ENCODE measurements at regions not wholly inside any gene's neighbourhood (a gene's known extent, or its start where the extent isn't known, plus 50 kb on each side); places are given as distances from the start of the nearest gene placed in this dataset.

DNA sequence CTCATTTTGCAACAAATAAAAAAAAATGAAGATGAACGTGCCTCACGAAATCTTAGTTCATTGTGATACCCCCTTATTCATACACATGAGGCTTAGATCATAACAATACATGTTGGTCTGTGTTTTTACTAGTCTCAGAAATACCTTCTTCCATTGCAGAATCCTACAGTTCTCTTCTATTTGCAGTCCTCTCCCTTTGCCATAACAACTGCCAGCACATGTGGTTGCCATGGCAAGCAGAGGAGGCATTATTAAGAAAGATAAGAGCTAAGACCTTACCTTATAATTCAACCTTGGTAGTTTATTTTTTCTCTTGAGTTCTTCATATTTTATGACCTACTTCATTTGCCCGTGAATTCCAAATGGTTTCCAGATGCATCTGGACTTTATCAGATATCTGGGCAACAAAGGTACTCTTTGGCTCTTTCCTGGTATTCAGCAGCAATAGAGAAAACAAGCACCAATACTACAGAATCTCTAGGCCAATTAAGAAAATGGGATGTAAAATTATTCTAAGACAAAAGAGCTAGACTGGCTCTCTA, 524.0 kb downstream of the CMPK2 start:
- Histone ChIP-seq H3K27me3 (no peaks in the 10 kb centered on the region), H3K36me3 (no peaks in the 10 kb centered on the region), H3K4me3 (no peak overlapping the region), H3K9me3 (no peaks in the 10 kb centered on the region), H3K27ac (no peak overlapping the region), H3K4me1 (no peaks in the 10 kb centered on the region)
- 45 to 70% methylated on average over 3 of the region's 3 CpGs for WGBS, 2 donors
- intact Hi-C loops (cut with DNase I) = no loop called here
- DNase-seq = no peak
- TF ChIP-seq, protein P1, sequence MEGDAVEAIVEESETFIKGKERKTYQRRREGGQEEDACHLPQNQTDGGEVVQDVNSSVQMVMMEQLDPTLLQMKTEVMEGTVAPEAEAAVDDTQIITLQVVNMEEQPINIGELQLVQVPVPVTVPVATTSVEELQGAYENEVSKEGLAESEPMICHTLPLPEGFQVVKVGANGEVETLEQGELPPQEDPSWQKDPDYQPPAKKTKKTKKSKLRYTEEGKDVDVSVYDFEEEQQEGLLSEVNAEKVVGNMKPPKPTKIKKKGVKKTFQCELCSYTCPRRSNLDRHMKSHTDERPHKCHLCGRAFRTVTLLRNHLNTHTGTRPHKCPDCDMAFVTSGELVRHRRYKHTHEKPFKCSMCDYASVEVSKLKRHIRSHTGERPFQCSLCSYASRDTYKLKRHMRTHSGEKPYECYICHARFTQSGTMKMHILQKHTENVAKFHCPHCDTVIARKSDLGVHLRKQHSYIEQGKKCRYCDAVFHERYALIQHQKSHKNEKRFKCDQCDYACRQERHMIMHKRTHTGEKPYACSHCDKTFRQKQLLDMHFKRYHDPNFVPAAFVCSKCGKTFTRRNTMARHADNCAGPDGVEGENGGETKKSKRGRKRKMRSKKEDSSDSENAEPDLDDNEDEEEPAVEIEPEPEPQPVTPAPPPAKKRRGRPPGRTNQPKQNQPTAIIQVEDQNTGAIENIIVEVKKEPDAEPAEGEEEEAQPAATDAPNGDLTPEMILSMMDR (IDR thresholded peaks at IDR 0.05) = no peak
- no peak for TF ChIP-seq POLR2A (IDR thresholded peaks at IDR 0.05)

DNA sequence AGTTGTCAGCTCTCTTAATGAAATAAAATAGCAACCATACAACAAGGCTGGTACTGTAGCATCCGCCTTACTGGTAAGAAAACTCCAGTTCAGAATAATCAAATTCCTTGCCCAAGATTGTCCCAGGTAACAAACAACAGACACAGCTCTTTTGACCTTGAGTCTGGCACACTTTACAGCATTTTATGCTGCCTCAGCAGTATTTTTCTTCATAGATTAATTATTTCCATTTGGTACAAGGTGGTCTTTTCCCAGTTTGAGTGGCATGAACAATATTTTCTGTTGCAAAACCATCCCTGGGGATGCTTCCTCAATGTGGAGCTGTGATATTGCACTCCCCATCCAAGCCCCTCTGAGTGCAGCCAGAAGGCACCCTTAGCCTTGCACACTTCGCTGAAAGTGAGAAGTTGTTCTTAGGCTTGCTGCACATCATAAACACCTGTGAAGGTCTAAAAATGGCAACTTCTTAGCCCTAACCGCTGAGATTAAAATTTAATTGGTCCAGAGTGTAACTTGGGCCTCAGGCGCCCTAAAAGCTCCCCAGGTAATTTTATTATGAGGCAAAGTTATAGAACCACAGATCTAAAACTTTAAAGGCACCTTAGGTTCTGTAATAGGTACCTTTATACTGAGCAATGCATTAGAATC, 523.3 kb downstream of the CMPK2 start:
- Histone ChIP-seq H3K4me3 (no peak overlapping the region), H3K36me3 (no peaks in the 10 kb centered on the region), H3K9me3 (no peaks in the 10 kb centered on the region), H3K4me1 (no peaks in the 10 kb centered on the region), H3K27ac (no peak overlapping the region), H3K27me3 (no peaks in the 10 kb centered on the region)
- DNase-seq = no peak
- TF ChIP-seq, protein P1 (IDR thresholded peaks at IDR 0.05) = no peak
- no peak for TF ChIP-seq POLR2A (IDR thresholded peaks at IDR 0.05)
- 56 to 68% methylated on average over 4 of the region's 4 CpGs for WGBS, 2 donors
- intact Hi-C loops (cut with DNase I) = no loop called here

DNA sequence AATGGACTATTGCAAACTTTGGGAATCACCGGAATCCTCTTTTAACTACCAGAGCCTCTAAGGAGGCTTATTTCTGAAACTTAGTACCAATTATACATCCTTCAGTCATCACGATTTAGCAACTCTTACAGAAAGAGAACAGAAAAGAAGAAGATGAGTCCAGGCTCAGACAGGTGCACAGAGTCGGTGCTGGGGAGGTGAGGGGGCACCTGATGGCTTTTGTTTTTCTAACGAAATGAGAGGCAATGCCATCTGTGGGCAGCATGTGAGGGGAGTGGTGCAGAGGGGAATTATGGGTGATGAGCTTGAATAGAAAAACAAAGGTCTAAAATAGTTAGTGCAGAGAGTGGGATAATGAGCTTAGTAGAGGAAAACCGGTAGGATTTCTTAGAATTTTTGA, 522.6 kb downstream of the CMPK2 start:
- H3K36me3 ChIP-seq = no peaks in the 10 kb centered on the region
- no peak overlapping the region for H3K4me3 ChIP-seq
- no peaks in the 10 kb centered on the region for H3K27me3 ChIP-seq
- no peaks in the 10 kb centered on the region for H3K9me3 ChIP-seq
- 71 to 80% methylated on average over 5 of the region's 5 CpGs for WGBS, 2 donors
- intact Hi-C loops (cut with DNase I) = no loop called here
- TF ChIP-seq, protein P1 (IDR thresholded peaks at IDR 0.05) = no peak
- TF ChIP-seq POLR2A (IDR thresholded peaks at IDR 0.05) = no peak
- no peaks in the 10 kb centered on the region for H3K4me1 ChIP-seq
- H3K27ac ChIP-seq = no peak overlapping the region
- no peak for DNase-seq

DNA sequence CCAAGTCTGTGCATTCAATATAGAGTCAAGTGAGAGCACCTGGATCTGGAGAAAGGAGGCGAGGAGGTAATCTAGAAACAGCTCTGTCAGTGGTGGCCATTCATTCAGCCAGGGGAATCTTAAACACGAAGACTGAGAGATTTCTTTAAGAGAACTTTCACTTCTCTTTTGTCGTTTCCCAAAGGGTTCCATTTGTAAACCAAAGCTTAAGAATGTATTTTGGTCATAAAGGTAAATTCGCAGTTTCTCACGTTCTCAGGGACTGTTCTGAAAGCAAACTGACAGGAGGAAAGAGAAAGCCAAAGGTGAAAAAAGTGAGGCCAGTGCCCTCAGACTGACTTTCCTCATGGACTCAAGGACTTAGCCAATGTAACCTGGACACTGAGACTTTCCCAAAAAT, 513.5 kb downstream of the CMPK2 start:
- DNase-seq = no peak
- Histone ChIP-seq H3K36me3 (no peaks in the 10 kb centered on the region), H3K9me3 (no peaks in the 10 kb centered on the region), H3K27ac (no peak overlapping the region), H3K4me1 (no peaks in the 10 kb centered on the region), H3K4me3 (no peak overlapping the region), H3K27me3 (no peaks in the 10 kb centered on the region)
- 62 to 66% methylated on average over 4 to 5 of the region's 5 CpGs for WGBS, 2 donors
- intact Hi-C loops (cut with DNase I) = no loop called here
- TF ChIP-seq, protein P1 (IDR thresholded peaks at IDR 0.05) = no peak
- TF ChIP-seq POLR2A (IDR thresholded peaks at IDR 0.05) = no peak

DNA sequence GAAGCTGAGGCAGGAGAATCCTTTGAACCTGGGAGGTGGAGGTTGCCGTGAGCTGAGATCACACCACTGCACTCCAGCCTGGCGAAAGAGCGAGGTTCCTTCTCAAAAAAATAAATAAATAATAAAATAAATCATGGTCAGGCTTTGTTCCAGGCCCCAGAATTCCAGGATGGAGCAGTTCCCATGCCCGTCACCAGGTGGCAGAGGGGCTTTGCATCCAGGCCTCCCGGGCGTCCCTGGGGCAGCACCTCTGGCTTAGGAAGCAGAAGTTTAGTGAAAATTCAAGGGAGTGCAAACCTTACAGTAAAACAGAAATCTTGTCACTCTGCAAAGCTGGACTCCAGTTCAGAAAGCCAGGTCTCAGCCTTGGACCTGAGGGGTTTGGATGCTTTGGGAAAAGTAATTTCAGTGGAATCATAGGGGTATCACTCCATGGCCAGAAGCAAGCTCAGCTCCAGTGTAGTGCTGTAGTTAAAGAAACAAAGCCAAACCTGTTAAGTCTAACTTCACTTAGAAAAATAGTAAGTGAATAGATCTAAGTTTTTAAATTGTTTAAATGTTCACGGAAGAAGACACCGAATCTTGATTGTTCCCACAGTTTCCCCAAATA, 512.7 kb downstream of the CMPK2 start:
- H3K36me3 ChIP-seq = no peaks in the 10 kb centered on the region
- 55 to 58% methylated on average over 8 of the region's 8 CpGs for WGBS, 2 donors
- DNase-seq = no peak

More for the DNA sequence above, 512.7 kb downstream of the CMPK2 start:
- H3K4me3 ChIP-seq = no peak overlapping the region
- no peaks in the 10 kb centered on the region for H3K4me1 ChIP-seq
- TF ChIP-seq, protein P1 (IDR thresholded peaks at IDR 0.05) = peak in 1 of 6 experiments; percentile 50
- TF ChIP-seq POLR2A (IDR thresholded peaks at IDR 0.05) = no peak
- H3K27ac ChIP-seq = no peak overlapping the region
- no peaks in the 10 kb centered on the region for H3K9me3 ChIP-seq
- no peaks in the 10 kb centered on the region for H3K27me3 ChIP-seq
- intact Hi-C loops (cut with DNase I) = no loop called here

Measured in esophagus squamous epithelium (tissue), 5 donors.